OCI-LY1 (cell line): ENCODE measurements at regions not wholly inside any gene's neighbourhood (a gene's known extent, or its start where the extent isn't known, plus 50 kb on each side); places are given as distances from the start of the nearest gene placed in this dataset.

Experiments used
- CTCF ChIP-seq: fragments of 200-600 bp; sonication (generic), shearing (Covaris generic); IDR thresholded peaks from 2 replicates; pipeline ENCODE4 v1.5.1; 2017; ENCODE audit warnings: mild to moderate bottlenecking, antibody characterized with exemption, low read length, moderate library complexity, mixed read lengths
- EZH2 ChIP-seq: fragments of 200-600 bp; sonication (generic), shearing (Covaris generic); IDR thresholded peaks from 2 replicates; pipeline ENCODE4 v1.8.0; 2017; ENCODE audit warnings: borderline replicate concordance, mixed run types, mild to moderate bottlenecking, antibody characterized with exemption, low read length, moderate library complexity, mixed read lengths

- no peak for TF ChIP-seq CTCF
- no peak for TF ChIP-seq EZH2
Observed at GRCh38 chr17:65332375-65332774, 195.2 kb downstream of the RGS9 start.
